Large intestine (tissue), 3 donors: ENCODE measurements at regions not wholly inside any gene's neighbourhood (a gene's known extent, or its start where the extent isn't known, plus 50 kb on each side); places are given as distances from the start of the nearest gene placed in this dataset.

Source experiments
- DNase-seq, 2 donors: peaks; one replicate each; pipeline versions ENCODE4 v3.0.0 to v3.0.0-alpha.2; 2013
- H3K27ac ChIP-seq: one replicate; pipeline ENCODE4 v1.5.1; 2013; ENCODE audit warnings: low read length
- H3K27me3 ChIP-seq: 2 replicates; pipeline ENCODE4 v1.6.1; 2013; ENCODE audit warnings: low read length; ENCODE audit not compliant: control insufficient read depth, insufficient read depth
- H3K36me3 ChIP-seq: 2 replicates; pipeline ENCODE4 v1.6.1; 2013; ENCODE audit warnings: low read length; ENCODE audit not compliant: control insufficient read depth, insufficient read depth
- H3K4me1 ChIP-seq: one replicate; pipeline ENCODE4 v1.6.1; 2013; ENCODE audit warnings: low read length; ENCODE audit not compliant: control insufficient read depth, insufficient read depth
- H3K4me3 ChIP-seq: one replicate; pipeline ENCODE4 v1.5.1; 2013; ENCODE audit warnings: low read length
- H3K9me3 ChIP-seq: one replicate; pipeline ENCODE4 v1.6.1; 2013; ENCODE audit warnings: mild to moderate bottlenecking, low read depth, low read length, moderate library complexity; ENCODE audit not compliant: control insufficient read depth
- WGBS: methylation state at CpG from one replicate; pipeline ENCODE4 v1.1.5; 2013; ENCODE audit warnings: low lambda C conversion rate; ENCODE audit not compliant: insufficient coverage; 5-methylcytosine and 5-hydroxymethylcytosine counted together

DNA sequence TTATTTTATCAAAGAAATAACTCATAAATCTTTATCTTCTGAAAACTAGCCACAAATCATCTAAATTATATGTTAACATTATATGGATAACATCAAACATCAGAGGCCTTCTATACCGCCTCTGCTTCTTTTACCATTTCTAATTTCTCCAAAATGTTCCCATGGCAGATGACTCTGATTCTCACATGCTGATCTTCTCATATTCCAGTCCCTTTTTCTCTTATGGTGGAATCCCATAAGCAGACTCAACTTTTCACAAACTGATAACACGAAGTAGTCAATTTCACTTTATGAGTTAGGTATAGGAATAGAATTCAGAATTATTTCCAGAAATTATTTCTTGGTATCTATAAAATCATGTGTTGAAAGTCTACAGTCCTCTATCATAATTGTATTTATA is 212.3 kb downstream of the ENC1 start:
- DNase-seq = no peak
- Histone ChIP-seq H3K27ac (no peak overlapping the region), H3K27me3 (no peaks in the 10 kb centered on the region), H3K4me1 (no peaks in the 10 kb centered on the region), H3K36me3 (no peaks in the 10 kb centered on the region), H3K9me3 (no peaks in the 10 kb centered on the region), H3K4me3 (no peak overlapping the region)
- 100% methylated on average over 1 of the region's 2 CpGs for WGBS

DNA sequence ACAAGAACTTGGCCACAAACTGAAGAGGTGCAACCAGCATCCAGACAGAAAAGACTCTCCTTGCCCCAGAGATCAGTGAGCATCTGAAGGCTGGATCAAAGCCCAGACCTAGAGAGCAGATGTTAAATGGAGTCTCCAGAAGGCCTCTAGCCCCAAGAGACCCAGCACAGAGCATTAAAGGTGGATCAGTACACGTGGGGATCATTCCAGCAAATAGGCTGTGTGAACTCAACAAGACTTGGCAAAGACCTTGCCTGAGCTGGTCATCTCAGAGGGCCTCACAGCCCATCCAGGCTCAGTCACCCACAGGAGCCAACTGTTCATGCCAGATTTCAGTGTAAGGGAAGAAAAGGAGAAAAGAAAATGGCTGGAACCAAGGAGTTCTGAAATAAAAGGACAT is 214.0 kb downstream of the ENC1 start:
- H3K27ac ChIP-seq = no peak overlapping the region
- DNase-seq = no peak
- H3K36me3 ChIP-seq = no peaks in the 10 kb centered on the region
- no CpG with 5 or more reads among the region's 1 CpG for WGBS
- no peaks in the 10 kb centered on the region for H3K27me3 ChIP-seq
- peaks cover 2% of the 10 kb centered on the region for H3K4me1 ChIP-seq
- H3K4me3 ChIP-seq = no peak overlapping the region
- H3K9me3 ChIP-seq = no peaks in the 10 kb centered on the region

DNA sequence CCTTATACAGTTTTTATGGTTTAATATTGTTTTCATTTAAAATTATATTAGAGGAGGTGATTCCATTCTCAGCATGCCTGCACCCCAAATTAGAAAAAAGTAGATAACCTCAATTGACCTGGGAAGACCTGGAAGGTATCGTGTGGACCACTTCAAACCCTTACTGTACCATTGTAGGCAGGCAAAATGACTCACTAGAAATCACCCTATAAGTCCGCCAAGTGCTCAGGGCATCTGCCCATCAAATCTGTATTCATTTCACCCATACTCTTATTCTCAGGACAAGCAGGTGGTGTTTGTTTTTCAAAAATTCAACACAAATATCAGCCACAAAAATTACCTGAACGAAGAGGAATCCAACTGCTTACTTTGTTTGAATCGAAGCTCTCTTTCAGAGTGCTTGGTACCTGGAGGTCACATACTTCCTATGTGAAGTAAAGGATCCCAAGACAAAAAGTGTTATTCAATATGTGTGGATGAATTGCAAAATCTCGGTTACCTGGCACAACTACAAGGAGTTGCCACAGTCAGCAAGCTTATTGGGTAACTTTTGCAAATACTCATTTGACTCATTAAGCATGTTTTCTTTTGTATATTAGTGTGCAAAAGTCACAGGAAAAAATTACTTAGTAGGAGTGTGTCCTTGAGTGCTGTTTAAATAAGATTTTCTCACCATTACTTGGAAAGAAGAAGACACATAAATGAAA is 216.2 kb downstream of the ENC1 start:
- no peak overlapping the region for H3K27ac ChIP-seq
- 60% methylated on average over 1 of the region's 5 CpGs for WGBS
- peak in 1 of 2 donors; percentile 54 for DNase-seq

DNA sequence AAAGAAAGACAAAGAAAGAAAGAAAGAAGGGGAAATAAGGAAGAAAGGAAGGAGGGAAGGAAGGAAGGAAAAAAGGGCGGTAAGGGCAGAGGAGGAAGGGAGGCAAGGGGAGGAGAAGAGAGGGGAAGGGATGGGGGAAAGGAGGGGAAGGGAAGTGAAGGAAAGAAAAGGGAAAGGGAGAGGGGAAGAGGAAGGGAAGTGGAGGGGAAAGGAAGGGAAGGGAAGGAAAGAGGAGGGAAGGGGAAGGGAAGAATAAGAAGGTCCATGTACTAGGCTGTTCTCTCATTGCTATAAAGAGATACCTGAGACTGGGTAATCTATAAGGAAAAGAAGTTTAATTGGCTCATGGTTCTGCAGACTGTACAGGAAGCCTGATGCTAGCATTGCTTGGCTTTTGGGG is 217.1 kb downstream of the ENC1 start:
- H3K36me3 ChIP-seq = no peaks in the 10 kb centered on the region
- no peak for DNase-seq
- 100% methylated on average over 1 of the region's 1 CpG for WGBS
- no peaks in the 10 kb centered on the region for H3K27me3 ChIP-seq
- no peak overlapping the region for H3K27ac ChIP-seq
- no peaks in the 10 kb centered on the region for H3K9me3 ChIP-seq
- peaks cover 21% of the 10 kb centered on the region for H3K4me1 ChIP-seq
- H3K4me3 ChIP-seq = no peak overlapping the region

More for the DNA sequence above, 216.2 kb downstream of the ENC1 start:
- H3K9me3 ChIP-seq = no peaks in the 10 kb centered on the region
- no peaks in the 10 kb centered on the region for H3K27me3 ChIP-seq
- no peaks in the 10 kb centered on the region for H3K36me3 ChIP-seq
- H3K4me3 ChIP-seq = no peak overlapping the region
- peaks cover 16% of the 10 kb centered on the region for H3K4me1 ChIP-seq

DNA sequence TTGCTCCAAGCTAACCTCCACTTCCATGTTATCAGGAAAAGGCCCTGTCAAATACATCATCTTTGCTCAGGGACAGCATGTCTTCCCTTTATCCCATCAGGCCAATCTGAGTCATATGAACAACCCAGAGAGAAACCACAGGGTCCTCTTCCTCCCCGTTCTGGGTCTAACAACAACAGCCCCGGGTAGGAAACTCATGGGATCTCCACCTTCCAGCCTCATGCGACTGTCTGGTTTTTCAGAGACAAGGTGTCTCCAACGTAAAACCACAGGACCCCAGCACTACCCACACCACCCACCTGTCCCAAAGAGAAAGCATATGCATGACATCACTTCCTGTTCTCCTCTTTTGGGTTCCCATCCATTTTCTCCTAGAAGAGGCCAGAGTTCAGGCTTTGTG is 217.9 kb downstream of the ENC1 start:
- no peak overlapping the region for H3K4me3 ChIP-seq
- peaks cover 28% of the 10 kb centered on the region for H3K4me1 ChIP-seq
- H3K27me3 ChIP-seq = no peaks in the 10 kb centered on the region
- DNase-seq = no peak
- H3K36me3 ChIP-seq = no peaks in the 10 kb centered on the region
- no CpG with 5 or more reads among the region's 4 CpGs for WGBS
- H3K27ac ChIP-seq = no peak overlapping the region
- H3K9me3 ChIP-seq = no peaks in the 10 kb centered on the region

DNA sequence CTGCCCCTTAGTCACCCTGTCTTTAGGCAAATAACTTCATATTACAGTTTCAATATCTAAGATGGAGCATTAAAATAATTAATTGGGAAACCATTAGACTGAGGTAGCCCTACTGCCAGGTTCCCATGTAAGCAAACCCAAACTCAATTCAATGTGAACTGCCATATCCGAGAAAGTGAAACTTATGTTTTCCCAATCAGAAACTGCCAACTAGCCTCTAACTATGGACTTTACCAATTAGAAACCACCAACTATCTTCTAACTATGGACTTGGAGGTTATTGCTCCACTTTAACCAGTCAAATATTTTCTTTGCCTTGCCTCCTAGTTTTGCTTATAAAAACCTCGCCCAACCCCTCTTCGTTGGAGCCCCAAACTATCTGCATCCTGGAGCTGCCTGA is 218.5 kb downstream of the ENC1 start:
- no peak overlapping the region for H3K27ac ChIP-seq
- WGBS = 73% methylated on average over 2 of the region's 3 CpGs

DNA sequence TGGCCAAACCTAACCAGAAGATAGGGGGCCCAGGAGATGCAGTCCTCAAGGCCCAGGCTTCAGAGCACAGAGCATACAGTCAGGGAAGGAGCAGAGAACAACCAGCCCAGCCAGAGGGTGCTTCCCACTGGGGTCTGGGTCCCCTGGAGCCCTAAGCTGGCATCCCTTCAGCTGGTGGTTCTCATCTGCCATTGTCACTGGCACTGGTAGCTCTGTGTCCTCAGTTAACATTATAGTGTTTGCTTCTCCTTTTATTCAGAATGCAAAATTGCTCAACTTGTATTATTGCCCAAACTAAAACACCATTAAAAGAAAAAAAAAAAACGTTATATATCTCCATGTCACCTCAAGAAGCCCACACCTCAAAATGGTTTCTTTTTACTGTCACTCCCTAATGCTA is 219.2 kb downstream of the ENC1 start:
- H3K36me3 ChIP-seq = no peaks in the 10 kb centered on the region
- H3K9me3 ChIP-seq = no peaks in the 10 kb centered on the region
- no peak for DNase-seq
- no peak overlapping the region for H3K4me3 ChIP-seq
- no CpG with 5 or more reads among the region's 1 CpG for WGBS
- peaks cover 38% of the 10 kb centered on the region for H3K4me1 ChIP-seq
- peak overlapping the region; percentile 41 for H3K27ac ChIP-seq
- H3K27me3 ChIP-seq = no peaks in the 10 kb centered on the region

More for the DNA sequence above, 218.5 kb downstream of the ENC1 start:
- peak in 1 of 2 donors; percentile 23 for DNase-seq
- Histone ChIP-seq H3K4me3 (no peak overlapping the region), H3K27me3 (no peaks in the 10 kb centered on the region), H3K9me3 (no peaks in the 10 kb centered on the region), H3K36me3 (no peaks in the 10 kb centered on the region), H3K4me1 (peaks cover 34% of the 10 kb centered on the region)

DNA sequence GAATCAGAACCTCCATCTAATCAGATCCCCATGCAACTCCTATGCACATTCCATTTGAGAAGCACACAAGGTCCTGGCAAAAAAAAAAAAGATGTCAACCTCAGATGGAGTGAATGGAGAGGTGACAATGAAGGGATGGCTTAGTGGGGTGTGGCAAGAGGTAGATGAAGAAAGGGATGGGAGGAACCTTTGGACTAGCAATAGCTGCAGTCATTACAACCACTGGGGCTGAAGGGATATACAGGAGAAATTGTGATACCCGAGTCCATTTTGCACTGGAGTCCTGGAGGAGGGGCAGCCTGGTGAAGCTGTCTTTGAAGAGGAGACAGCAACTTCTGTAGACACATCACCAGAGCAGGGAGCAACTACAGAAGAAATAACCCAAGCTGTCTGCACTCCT is 219.6 kb downstream of the ENC1 start:
- Histone ChIP-seq H3K36me3 (no peaks in the 10 kb centered on the region), H3K9me3 (no peaks in the 10 kb centered on the region), H3K27me3 (no peaks in the 10 kb centered on the region), H3K4me1 (peaks cover 42% of the 10 kb centered on the region), H3K27ac (peak overlapping the region; percentile 65), H3K4me3 (no peak overlapping the region)
- WGBS = no CpG with 5 or more reads among the region's 1 CpG
- peak; percentile 38 to 74 for DNase-seq

DNA sequence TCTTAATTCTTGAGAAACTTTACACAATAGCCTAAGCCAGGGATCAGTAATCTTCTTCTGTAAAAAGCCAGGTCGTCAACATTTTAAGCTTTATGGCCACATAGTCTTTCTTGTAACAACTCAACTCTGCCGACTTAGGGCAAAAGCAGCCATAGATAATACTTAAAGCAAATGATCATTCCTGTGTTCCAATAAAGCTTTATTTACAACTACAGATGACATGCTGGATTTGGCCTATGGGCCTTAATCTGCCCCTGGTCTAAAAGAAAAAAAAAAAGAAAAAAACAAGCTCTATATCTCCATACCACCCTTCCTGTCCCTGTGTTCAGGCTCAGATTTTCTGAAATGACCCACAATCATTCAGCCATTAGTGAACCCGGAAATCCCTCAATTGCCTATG is 220.3 kb downstream of the ENC1 start:
- Histone ChIP-seq H3K9me3 (no peaks in the 10 kb centered on the region), H3K4me3 (no peak overlapping the region), H3K4me1 (peaks cover 49% of the 10 kb centered on the region), H3K27ac (peak overlapping the region; percentile 65), H3K27me3 (no peaks in the 10 kb centered on the region), H3K36me3 (no peaks in the 10 kb centered on the region)
- WGBS = 0% methylated on average over 1 of the region's 3 CpGs
- DNase-seq = no peak

DNA sequence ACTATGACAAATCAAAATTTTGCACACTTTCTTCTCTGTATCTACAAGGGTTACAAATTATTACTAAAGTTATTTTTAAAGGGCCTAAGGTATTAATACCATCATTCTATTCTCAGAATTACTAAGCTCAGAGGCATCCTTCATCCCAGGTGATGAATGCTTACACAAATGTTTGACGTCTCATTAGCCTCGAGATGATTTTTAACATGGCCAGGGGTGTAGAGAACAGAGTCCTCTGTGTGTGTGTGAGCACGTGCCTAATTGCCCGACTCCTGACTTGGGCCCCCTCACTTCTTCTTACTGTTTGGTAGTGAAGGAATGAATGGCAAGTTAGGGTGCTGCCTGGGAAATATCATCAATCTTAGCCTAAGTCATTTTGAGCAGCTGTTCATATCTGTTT is 221.1 kb downstream of the ENC1 start:
- H3K4me1 ChIP-seq = peaks cover 56% of the 10 kb centered on the region
- no CpG with 5 or more reads among the region's 4 CpGs for WGBS
- no peaks in the 10 kb centered on the region for H3K27me3 ChIP-seq

DNA sequence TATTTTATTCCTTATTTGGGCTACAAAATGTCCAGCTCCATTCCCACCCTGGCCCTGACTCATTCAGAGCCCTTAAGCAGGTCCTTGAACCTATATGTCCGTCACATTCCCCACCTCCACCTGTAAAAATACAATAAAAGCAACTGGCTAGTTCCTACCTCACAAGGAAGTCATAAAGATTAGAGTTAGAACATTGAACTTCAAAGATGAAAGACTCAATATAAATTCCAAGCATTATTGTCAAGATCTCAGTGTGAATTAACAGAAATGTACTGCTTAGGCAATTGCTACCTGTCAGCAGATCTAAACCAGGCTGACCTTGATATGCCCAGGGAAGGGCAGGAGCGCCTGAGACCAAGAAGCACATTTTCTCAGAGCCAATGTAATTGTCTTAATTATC is 221.8 kb downstream of the ENC1 start:
- Histone ChIP-seq H3K4me3 (no peak overlapping the region), H3K36me3 (no peaks in the 10 kb centered on the region), H3K27me3 (no peaks in the 10 kb centered on the region), H3K9me3 (no peaks in the 10 kb centered on the region), H3K27ac (peak overlapping the region; percentile 65), H3K4me1 (peaks cover 63% of the 10 kb centered on the region)
- WGBS = no CpG with 5 or more reads among the region's 2 CpGs
- DNase-seq = peak; percentile 85 to 94

More for the DNA sequence above, 221.1 kb downstream of the ENC1 start:
- no peak for DNase-seq
- Histone ChIP-seq H3K9me3 (no peaks in the 10 kb centered on the region), H3K27ac (peak overlapping the region; percentile 65), H3K36me3 (no peaks in the 10 kb centered on the region), H3K4me3 (no peak overlapping the region)
